ENCODE measurements at regions not wholly inside any gene's neighbourhood (a gene's known extent, or its start where the extent isn't known, plus 50 kb on each side); places are given as distances from the start of the nearest gene placed in this dataset.
"Not testable (repeated sequence)": the region's sequence is repeated elsewhere in the genome, so short reads cannot be mapped to it uniquely, and the experiment has no call there.

GRCh38 chr1:213419401-213420030, 368.5 kb downstream of the RPS6KC1 start:
- TF ChIP-seq POLR2AphosphoS5 (IDR thresholded peaks at IDR 0.05; ENCODE audit: low read depth, low read length) (no peak), POLR2A (IDR thresholded peaks at IDR 0.05; ENCODE audit: low read depth, low read length) (no peak), TAF1 (IDR thresholded peaks at IDR 0.05; ENCODE audit: borderline replicate concordance, low read depth, low read length) (no peak)
- no peak for FAIRE-seq
- no peak for DNase-seq (ENCODE audit: insufficient read length)

- not testable (repeated sequence) for DNase-seq (ENCODE audit: insufficient read length); FAIRE-seq
These were observed 370.1 kb downstream of the RPS6KC1 start for GRCh38 chr1:213421178-213421577.

DNA sequence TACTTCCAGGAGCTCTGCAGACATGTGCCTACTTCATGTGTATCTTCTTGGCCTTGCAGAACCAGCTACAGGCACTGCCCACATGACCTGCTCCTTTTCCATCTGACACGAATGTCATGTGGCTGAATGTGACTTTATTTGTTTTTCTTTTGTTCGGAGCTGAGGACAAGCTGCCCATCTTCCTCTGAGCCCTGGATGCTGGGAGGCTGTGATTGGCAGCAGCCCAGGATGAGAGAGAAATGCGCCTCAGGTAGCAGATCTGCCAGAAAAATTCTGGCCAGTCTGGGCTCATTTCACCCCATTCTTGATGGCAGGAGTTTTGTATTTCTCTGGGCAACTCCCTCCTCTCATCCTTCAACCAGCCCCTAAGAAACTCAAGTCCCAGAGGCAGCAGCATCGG, 372.0 kb downstream of the RPS6KC1 start:
- TF ChIP-seq TAF1 (IDR thresholded peaks at IDR 0.05; ENCODE audit: borderline replicate concordance, low read depth, low read length): no peak
- TF ChIP-seq POLR2A (IDR thresholded peaks at IDR 0.05; ENCODE audit: low read depth, low read length): no peak
- no peak for DNase-seq (ENCODE audit: insufficient read length)
- no peak for FAIRE-seq

DNA sequence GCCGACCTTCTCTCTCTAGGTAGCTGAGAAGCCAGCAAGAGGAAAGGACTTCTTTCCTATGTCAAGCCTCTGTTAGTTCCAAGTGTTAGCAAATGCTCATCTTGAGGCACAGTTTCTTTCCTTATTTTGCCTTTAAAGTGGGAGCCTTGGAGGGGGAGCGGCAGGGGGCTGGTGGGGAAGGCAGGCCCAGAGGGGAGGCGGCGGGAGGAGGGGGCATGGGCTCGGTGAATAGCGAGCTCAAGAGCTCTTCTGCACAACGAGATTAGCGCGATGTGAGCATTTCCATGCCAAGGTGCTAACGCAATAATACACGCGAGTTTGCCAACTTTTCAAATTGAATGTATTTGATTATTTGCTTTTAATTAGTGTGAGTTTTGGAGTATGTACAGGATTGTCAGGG, 372.6 kb downstream of the RPS6KC1 start:
- FAIRE-seq (no peak), DNase-seq (ENCODE audit: insufficient read length) (no peak)
- TF ChIP-seq POLR2AphosphoS5 (IDR thresholded peaks at IDR 0.05; ENCODE audit: low read depth, low read length) (no peak), TAF1 (IDR thresholded peaks at IDR 0.05; ENCODE audit: borderline replicate concordance, low read depth, low read length) (no peak), POLR2A (IDR thresholded peaks at IDR 0.05; ENCODE audit: low read depth, low read length) (no peak)

GRCh38 chr1:213425376-213426030, 374.5 kb downstream of the RPS6KC1 start:
- DNase-seq (ENCODE audit: insufficient read length): no peak
- FAIRE-seq: no peak
- TF ChIP-seq POLR2A (IDR thresholded peaks at IDR 0.05; ENCODE audit: low read depth, low read length): no peak

DNA sequence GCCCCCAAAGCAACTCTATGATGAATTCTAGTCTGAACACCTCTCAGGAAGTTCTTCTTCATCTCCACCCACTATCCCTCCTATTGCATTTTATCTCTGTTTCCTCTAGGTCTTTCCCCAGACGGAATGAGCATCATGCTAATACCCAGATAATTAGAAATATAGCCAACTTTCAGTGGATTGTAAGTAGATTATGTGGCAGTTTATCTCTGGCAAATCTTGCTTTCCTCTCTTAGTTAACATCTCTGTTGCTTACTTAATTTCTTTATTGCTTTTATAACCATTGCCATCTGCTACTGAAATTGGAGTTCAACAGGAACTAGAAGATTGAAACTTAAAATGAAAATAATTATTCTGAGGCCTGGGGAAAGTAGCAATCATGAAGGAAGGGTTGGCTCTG, 378.6 kb downstream of the RPS6KC1 start:
- DNase-seq (ENCODE audit: insufficient read length) (no peak), FAIRE-seq (no peak)
- no peak for TF ChIP-seq POLR2AphosphoS5 (IDR thresholded peaks at IDR 0.05; ENCODE audit: low read depth, low read length)
- no peak for TF ChIP-seq TAF1 (IDR thresholded peaks at IDR 0.05; ENCODE audit: borderline replicate concordance, low read depth, low read length)
- no peak for TF ChIP-seq POLR2A (IDR thresholded peaks at IDR 0.05; ENCODE audit: low read depth, low read length)

GRCh38 chr1:213435715-213436114, 384.7 kb downstream of the RPS6KC1 start:
- TF ChIP-seq POLR2A (IDR thresholded peaks at IDR 0.05; ENCODE audit: low read depth, low read length) (no peak), TAF1 (IDR thresholded peaks at IDR 0.05; ENCODE audit: borderline replicate concordance, low read depth, low read length) (no peak), POLR2AphosphoS5 (IDR thresholded peaks at IDR 0.05; ENCODE audit: low read depth, low read length) (no peak)
- FAIRE-seq (no peak), DNase-seq (ENCODE audit: insufficient read length) (no peak)

- DNase-seq (ENCODE audit: insufficient read length) (no peak), FAIRE-seq (no peak)
- no peak for TF ChIP-seq TAF1 (IDR thresholded peaks at IDR 0.05; ENCODE audit: borderline replicate concordance, low read depth, low read length)
- TF ChIP-seq POLR2A (IDR thresholded peaks at IDR 0.05; ENCODE audit: low read depth, low read length): no peak
- no peak for TF ChIP-seq POLR2AphosphoS5 (IDR thresholded peaks at IDR 0.05; ENCODE audit: low read depth, low read length)
These were observed 387.3 kb downstream of the RPS6KC1 start for GRCh38 chr1:213438339-213438738.

GRCh38 chr1:213439703-213440102, 388.7 kb downstream of the RPS6KC1 start:
- FAIRE-seq (no peak), DNase-seq (ENCODE audit: insufficient read length) (no peak)
- TF ChIP-seq TAF1 (IDR thresholded peaks at IDR 0.05; ENCODE audit: borderline replicate concordance, low read depth, low read length) (no peak), POLR2AphosphoS5 (IDR thresholded peaks at IDR 0.05; ENCODE audit: low read depth, low read length) (no peak), POLR2A (IDR thresholded peaks at IDR 0.05; ENCODE audit: low read depth, low read length) (no peak)

DNA sequence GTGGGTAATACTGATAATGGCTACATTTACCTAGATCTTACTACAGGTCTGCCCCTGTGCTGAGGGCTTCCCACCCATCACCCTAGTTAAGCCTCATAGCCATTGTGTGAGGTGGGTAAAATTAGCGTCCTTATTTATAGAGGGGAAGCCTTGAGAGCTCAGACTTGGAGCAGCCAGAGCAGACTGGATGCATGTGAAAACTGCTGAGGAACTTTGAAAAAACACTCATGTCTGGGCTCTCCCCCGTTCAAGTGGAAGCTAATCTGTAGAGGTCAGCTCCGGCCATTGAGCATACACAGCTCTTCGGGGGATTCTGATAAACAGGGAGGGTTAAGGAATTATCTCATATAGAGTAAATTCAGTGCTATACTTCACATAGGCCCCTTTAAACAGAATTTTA, 389.7 kb downstream of the RPS6KC1 start:
- FAIRE-seq (no peak), DNase-seq (ENCODE audit: insufficient read length) (no peak)
- no peak for TF ChIP-seq POLR2A (IDR thresholded peaks at IDR 0.05; ENCODE audit: low read depth, low read length)
- TF ChIP-seq TAF1 (IDR thresholded peaks at IDR 0.05; ENCODE audit: borderline replicate concordance, low read depth, low read length): no peak
- no peak for TF ChIP-seq POLR2AphosphoS5 (IDR thresholded peaks at IDR 0.05; ENCODE audit: low read depth, low read length)

DNA sequence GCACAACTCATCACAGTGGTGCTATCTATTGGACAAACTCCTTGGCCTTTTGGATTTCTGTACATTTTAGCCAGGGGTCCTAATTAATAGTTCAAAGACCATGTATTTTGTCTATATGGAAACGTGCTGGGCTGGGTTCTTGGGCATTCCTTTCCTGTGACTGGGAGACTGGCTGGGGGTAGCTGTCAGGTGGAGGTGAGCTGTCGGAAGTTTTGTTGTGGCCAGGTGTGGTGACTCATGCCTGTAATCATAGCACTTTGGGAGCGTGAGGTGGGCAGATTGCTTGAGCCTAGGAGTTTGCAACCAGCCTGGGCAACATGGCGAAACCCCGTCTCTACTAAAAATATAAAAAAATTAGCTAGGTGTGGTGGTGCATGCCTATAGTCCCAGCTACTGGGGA, 392.4 kb downstream of the RPS6KC1 start:
- DNase-seq (ENCODE audit: insufficient read length) (no peak), FAIRE-seq (no peak)
- TF ChIP-seq POLR2A (IDR thresholded peaks at IDR 0.05; ENCODE audit: low read depth, low read length) (no peak), POLR2AphosphoS5 (IDR thresholded peaks at IDR 0.05; ENCODE audit: low read depth, low read length) (no peak), TAF1 (IDR thresholded peaks at IDR 0.05; ENCODE audit: borderline replicate concordance, low read depth, low read length) (no peak)

DNA sequence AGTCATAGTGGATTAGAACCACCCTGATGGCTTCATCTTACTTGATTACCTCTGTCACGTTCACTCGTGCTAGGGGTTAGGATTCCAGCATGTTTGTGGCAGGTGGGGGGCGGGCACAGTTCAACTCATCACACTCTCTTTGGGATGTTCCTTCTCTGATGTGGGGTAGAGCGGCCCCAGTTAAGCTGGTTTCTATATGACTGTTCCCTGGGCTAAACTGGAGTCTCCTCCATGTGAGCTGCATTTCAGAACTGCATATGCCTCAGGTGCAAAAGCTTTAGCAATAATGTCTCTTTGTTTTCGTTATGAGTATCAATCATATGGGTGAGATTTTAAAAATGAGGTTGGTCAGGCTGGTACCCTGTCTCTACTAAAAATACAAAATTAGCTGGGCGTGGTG, 393.2 kb downstream of the RPS6KC1 start:
- DNase-seq (ENCODE audit: insufficient read length) (no peak), FAIRE-seq (no peak)
- no peak for TF ChIP-seq POLR2A (IDR thresholded peaks at IDR 0.05; ENCODE audit: low read depth, low read length)
- TF ChIP-seq TAF1 (IDR thresholded peaks at IDR 0.05; ENCODE audit: borderline replicate concordance, low read depth, low read length): no peak
- TF ChIP-seq POLR2AphosphoS5 (IDR thresholded peaks at IDR 0.05; ENCODE audit: low read depth, low read length): no peak

DNA sequence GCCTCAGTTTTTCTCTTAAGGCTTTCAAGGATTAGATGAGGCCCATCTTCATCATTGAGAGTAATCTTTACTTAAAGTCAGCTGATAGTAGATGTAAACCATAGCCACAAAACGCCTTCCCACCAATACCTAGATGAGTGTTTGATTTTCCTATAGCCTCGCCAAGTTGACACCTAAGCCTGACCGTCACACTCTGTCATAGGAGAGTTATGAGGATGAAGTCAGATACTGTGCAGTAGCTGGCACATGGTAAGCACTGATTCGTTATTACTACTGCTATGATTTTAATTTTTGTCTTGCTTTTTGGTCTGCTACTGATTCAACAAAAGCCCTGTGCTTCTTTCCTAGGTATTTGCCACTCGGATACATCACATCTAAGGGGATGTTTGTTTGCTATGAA, 395.5 kb downstream of the RPS6KC1 start:
- DNase-seq (ENCODE audit: insufficient read length) (no peak), FAIRE-seq (no peak)
- TF ChIP-seq POLR2A (IDR thresholded peaks at IDR 0.05; ENCODE audit: low read depth, low read length): no peak
- TF ChIP-seq POLR2AphosphoS5 (IDR thresholded peaks at IDR 0.05; ENCODE audit: low read depth, low read length): no peak
- TF ChIP-seq TAF1 (IDR thresholded peaks at IDR 0.05; ENCODE audit: borderline replicate concordance, low read depth, low read length): no peak

Measured in GM12892 (cell line).